Frontal cortex (tissue), 3 donors: ENCODE measurements at regions not wholly inside any gene's neighbourhood (a gene's known extent, or its start where the extent isn't known, plus 50 kb on each side); places are given as distances from the start of the nearest gene placed in this dataset.
A peak's percentile ranks its signal among the peaks of the same experiment; 100 is the strongest.
"Not testable (repeated sequence)": the region's sequence is repeated elsewhere in the genome, so short reads cannot be mapped to it uniquely, and the experiment has no call there.

Experiments used
- DNase-seq, 2 donors: peaks; one replicate each; pipeline ENCODE4 v3.0.0; 2012; ENCODE audit warnings: low spot score in 2 of 2
- FAIRE-seq: peaks from 2 replicates; lab custom pipeline; 2012; peaks lifted over from hg19 to GRCh38; lab: Jason Lieb, UNC
- donor health status: control.
- donor health status: control.
- donor health status: control.

GRCh38 chr7:26964156-26964808, 99.9 kb upstream of the SKAP2 start:
- DNase-seq (no peak), FAIRE-seq (no peak)

DNA sequence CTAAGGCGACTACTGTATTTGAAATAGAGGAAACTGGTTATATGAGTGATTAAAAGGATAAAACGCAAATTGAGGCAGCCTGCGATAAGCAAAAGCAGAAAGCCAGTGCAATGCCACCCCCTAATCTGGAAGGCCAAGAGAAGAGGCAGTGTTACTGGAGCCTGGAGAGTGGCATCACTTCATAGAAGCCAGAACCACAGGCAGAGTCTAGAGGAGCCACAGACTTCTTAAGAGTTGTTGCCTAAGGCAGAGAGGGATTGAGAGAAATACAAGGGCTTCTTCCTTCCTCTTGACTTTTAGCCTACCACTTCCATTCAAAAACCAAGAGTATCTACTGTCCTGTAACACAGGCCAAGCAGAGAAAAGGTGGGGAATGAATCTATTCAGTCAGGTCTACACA, 94.9 kb upstream of the SKAP2 start:
- DNase-seq, result no peak
- FAIRE-seq, result no peak

DNA sequence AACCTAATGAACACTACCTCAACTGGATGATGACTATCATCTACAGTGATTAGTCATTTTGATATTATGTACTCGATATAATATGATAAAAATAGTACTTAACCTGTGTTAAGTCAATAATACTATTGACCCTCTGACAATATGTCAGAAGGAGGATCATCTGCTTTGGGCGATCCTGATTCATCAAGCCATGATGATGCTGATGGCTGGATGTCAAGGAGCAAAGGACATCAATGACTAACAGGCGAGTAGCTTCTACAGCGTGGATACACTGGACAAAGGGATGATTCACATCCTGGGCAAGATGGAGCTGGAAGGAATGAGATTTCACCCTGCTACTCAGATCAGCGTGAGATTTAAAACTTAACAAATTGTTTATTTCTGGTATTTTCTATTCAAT, 94.4 kb upstream of the SKAP2 start:
- FAIRE-seq (no peak), DNase-seq (no peak)

GRCh38 chr7:26955516-26955915, 91.1 kb upstream of the SKAP2 start:
- DNase-seq (no peak), FAIRE-seq (no peak)

DNA sequence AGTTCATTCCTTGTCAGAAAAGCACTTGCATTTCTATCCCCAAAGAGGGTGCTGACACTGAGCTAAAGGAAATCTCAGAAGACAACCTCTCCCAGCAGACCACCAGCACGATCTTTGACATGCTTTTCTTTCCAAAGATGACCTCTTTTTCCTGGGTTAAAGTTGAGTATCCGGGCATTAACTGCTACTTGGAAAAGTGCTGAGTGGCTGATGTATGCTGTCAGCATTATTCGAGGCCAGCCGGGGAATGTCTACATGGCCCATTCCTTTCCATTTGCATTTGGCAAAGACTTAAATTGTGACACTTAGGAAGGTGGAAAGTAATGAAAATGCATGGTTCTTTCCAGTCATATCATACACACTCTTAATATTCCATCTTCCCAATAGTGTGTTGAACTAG, 90.6 kb upstream of the SKAP2 start:
- no peak for DNase-seq
- no peak for FAIRE-seq

DNA sequence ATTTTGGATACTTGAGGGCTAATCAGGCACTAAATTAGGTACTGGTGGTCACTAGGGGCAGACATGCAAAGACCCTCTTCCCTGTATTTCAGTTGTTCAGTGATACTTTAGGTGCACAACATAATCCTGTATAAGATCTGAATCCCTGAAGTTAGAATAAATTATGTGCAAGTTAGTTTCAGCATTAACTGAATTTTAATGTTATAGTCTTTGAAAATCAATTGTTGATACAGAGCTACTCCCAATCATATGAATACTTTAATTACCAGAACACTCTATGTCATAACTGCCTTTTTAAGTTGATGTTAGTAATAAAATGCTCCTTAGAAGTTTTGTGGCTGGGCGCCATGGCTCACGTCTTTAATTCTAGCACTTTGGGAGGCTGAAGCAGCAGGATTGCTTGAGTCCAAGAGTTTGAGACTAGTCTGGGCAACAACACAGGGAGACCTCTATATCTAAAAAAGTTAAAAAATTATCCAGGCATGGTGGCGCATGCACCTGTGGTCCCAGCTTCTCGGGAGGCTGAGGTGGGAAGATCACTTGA, 87.1 kb upstream of the SKAP2 start:
- FAIRE-seq (no peak), DNase-seq (no peak)

DNA sequence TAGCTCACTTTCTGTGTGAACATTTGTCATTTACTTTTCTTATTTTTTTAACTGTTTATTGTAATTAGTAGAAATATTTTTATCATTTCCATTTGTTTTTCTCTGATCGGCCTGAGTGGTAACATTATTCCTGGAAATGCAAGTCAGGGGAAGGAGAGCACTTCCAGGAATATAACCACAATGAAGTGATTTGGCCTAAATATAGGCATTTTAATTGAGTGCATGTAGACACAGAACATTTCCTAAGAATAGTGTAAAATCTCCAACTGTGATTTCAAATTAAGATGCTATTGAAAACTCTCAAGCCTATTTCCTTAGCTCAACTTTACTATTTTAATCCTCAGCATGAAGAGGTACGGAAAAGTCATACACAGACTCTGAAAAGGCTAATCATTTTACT, 86.5 kb upstream of the SKAP2 start:
- FAIRE-seq, result no peak
- no peak for DNase-seq

DNA sequence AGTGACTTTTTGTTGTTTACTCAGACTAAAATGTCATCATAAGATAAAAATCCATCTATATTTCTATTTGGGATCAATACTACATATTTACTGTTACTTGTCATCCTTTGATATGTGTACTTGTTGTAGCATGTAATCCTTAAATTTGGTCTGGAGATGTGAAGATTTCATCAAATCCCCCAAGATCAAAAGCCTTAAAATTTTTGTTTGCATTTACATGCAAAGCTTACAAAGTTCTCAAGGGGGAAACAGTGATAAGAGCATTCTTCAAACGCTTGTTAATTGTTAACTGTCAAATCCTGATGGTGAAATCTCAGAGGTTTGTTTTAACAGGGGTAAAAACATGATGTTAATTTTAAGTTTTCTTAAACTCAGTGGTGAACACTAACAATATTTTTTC, 84.9 kb upstream of the SKAP2 start:
- no peak for DNase-seq
- no peak for FAIRE-seq

- no peak for DNase-seq
- FAIRE-seq, result no peak
Observed at GRCh38 chr7:26948617-26949118, 84.3 kb upstream of the SKAP2 start.

GRCh38 chr7:26944501-26945358, 80.3 kb upstream of the SKAP2 start:
- no peak for FAIRE-seq

GRCh38 chr7:26937939-26938623, 73.7 kb upstream of the SKAP2 start:
- no peak for DNase-seq
- no peak for FAIRE-seq

More at GRCh38 chr7:26944501-26945358, 80.3 kb upstream of the SKAP2 start:
- no peak for DNase-seq

DNA sequence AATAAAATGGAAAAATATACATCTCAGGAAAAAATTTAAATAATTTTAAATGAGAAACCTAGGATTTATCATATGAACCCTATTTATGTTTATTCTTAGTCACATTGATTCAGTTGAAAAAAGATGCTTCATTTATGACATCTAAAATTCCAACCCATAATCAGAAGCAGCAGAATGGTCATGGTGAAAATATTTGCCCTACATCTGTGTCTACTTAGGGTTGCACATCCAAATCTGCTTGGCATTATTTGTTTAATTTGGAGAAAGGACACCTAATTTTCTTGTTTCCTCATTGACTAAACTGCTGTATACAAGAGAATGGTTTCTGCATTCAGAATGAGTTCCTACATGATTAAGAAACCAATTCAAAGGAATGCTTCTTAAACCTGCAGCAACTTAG, 72.9 kb upstream of the SKAP2 start:
- DNase-seq, result no peak
- no peak for FAIRE-seq

GRCh38 chr7:26932616-26933015, 68.2 kb upstream of the SKAP2 start:
- FAIRE-seq, DNase-seq: not testable (repeated sequence)

- no peak for DNase-seq
- FAIRE-seq, result no peak
Observed at GRCh38 chr7:26930845-26931244, 66.5 kb upstream of the SKAP2 start.

GRCh38 chr7:26930201-26930600, 65.8 kb upstream of the SKAP2 start:
- no peak for FAIRE-seq
- peak in 1 of 2 donors; percentile 2 for DNase-seq

DNA sequence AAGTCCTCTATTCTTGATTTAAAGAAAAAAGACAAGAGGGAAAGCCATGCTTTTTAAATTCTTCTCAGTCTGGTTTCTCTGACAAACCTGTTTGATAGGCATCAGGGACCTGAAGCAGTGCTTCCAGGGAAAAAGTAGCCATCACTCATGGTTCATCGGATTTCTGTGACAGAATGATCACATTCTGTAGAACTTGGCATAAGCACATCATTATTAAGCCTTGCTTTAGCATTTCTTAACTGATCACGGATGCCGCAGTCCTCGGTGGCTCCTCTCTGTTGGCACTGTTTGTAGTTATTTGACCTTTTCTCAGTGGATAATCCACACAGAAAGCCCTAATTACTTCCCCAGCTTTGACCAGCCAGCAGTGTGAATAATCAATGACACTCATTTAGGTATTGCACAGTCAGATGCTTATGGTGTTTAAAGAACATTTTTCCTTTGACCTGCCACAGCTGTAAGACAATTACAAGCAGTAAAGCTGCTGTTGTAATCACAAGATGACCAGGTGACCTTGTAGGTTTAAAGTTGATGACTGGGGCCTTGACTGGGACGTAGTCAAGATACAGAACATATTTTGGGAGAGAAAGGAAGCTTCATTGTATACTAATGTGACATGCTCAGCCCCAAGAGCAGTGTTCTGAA, 64.4 kb upstream of the SKAP2 start:
- FAIRE-seq, result no peak
- no peak for DNase-seq

GRCh38 chr7:26925768-26926167, 61.4 kb upstream of the SKAP2 start:
- FAIRE-seq (no peak), DNase-seq (no peak)

GRCh38 chr7:26924149-26924767, 59.9 kb upstream of the SKAP2 start:
- FAIRE-seq (no peak), DNase-seq (no peak)

DNA sequence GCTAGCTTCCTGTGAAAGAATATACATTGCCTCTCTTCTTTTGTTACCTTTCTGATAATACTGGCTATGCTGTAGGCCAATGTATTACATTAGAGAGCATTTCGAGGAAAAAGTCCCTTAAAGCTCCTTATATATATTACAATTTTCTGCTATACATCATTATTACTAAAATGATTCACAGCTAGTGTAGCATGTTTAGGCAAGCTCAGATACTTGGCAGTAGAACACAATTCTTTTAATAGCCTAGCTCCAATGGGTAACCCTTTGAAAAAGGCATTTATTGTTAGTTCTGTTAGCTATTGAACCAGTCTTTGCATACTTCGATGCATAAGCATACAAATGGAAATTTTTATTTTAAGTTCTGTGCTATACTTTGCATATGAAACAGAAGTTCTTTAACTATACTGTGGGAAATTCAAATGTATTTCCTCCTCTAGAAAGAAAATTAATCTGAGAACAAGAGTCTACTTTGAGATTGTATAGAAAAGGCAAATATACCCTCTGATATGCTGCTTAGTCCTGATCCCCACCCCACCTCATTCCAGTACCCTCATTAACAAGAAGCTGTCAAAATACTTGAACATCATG, 55.6 kb upstream of the SKAP2 start:
- no peak for FAIRE-seq
- DNase-seq, result no peak
